Transverse colon (tissue), 3 donors: ENCODE measurements at regions not wholly inside any gene's neighbourhood (a gene's known extent, or its start where the extent isn't known, plus 50 kb on each side); places are given as distances from the start of the nearest gene placed in this dataset.

Experiments used
- CTCF ChIP-seq, 5 experiments: fragments of 200-600 bp in 3 of 5; fragments of 450-650 bp in 2 of 5; sonication (generic) in 3 of 5; IDR thresholded peaks; 1 replicate in 2 of 5; 2 replicates in 3 of 5; pipeline ENCODE4 v1.5.1; 2016 to 2017; ENCODE audit warnings: antibody characterized with exemption in 5 of 5, inconsistent platforms in 3 of 5, mild to moderate bottlenecking in 2 of 5, moderate library complexity in 1 of 5
- POLR2A ChIP-seq: fragments of 450-650 bp; IDR thresholded peaks from one replicate; pipeline ENCODE4 v1.6.1; 2016; ENCODE audit warnings: antibody characterized with exemption, mild to moderate bottlenecking, moderate library complexity

DNA sequence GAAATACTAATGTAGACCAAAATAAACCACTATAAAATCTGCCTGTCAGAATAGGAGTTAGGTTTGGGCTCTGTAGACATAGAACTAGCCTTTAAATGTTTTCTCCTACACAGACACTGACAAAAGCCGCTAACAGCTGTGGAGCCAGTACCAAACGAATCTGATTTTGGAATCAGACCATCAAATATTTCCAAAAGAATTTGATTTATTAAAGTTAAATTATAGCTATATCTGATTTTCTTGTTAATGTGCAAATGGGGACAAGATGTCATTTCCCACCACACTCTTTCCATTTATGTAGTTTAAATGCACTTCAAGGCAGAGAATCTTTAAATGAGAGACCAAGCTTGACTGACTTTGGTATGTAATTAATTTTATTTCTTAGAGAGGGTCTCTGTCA, 343.4 kb upstream of the FIGN start:
- TF ChIP-seq CTCF (IDR thresholded peaks at IDR 0.05), result no peak
- TF ChIP-seq POLR2A, result no peak
